Stomach (tissue), 8 donors: ENCODE measurements at regions not wholly inside any gene's neighbourhood (a gene's known extent, or its start where the extent isn't known, plus 50 kb on each side); places are given as distances from the start of the nearest gene placed in this dataset.
"Not testable (repeated sequence)": the region's sequence is repeated elsewhere in the genome, so short reads cannot be mapped to it uniquely, and the experiment has no call there.

Experiments
- DNase-seq, 2 donors: peaks; one replicate each; pipeline versions ENCODE4 v3.0.0 to v3.0.0-alpha.2; 2013 to 2019
- H3K27ac ChIP-seq, 5 donors: fragments of 200-600 bp in 4 of 5; sonication (generic) in 4 of 5; one replicate each; pipeline ENCODE4 v1.5.1; 2013 to 2019; ENCODE audit warnings: mild to moderate bottlenecking in 1 of 5, moderate library complexity in 1 of 5
- H3K27me3 ChIP-seq, 3 donors: fragments of 200-600 bp; sonication (generic); one replicate each; pipeline ENCODE4 v1.5.1; 2017 to 2019; ENCODE audit warnings: mixed run types in 1 of 3
- H3K36me3 ChIP-seq, 4 donors: fragments of 200-600 bp; sonication (generic); 1 replicate in 3 of 4; 2 replicates in 1 of 4; pipeline ENCODE4 v1.5.1; 2016 to 2019
- H3K4me1 ChIP-seq, 4 donors: fragments of 200-600 bp; sonication (generic); one replicate each; pipeline ENCODE4 v1.5.1; 2016 to 2019
- H3K4me3 ChIP-seq, 4 donors: fragments of 200-600 bp; sonication (generic) in 3 of 4; one replicate each; pipeline ENCODE4 v1.5.1; 2016 to 2019; ENCODE audit warnings: mild to moderate bottlenecking in 1 of 4
- H3K9me3 ChIP-seq, 4 donors: fragments of 200-600 bp; sonication (generic); one replicate each; pipeline ENCODE4 v1.5.1; 2016 to 2019
- EP300 ChIP-seq: sonication (generic); formaldehyde crosslinking; IDR thresholded peaks from one replicate; pipeline ENCODE4 v1.6.1; 2017; ENCODE audit warnings: antibody characterized with exemption
- POLR2A ChIP-seq, 4 donors: fragments of 450-650 bp; IDR thresholded peaks; one replicate each; pipeline ENCODE4 v1.6.1; 2016; ENCODE audit warnings: antibody characterized with exemption in 4 of 4, control low read depth in 2 of 4, mild to moderate bottlenecking in 1 of 4, moderate library complexity in 1 of 4
- POLR2AphosphoS5 ChIP-seq, 3 donors: sonication (generic); formaldehyde crosslinking; IDR thresholded peaks; one replicate each; pipeline ENCODE4 v1.6.1; 2016; ENCODE audit warnings: antibody characterized with exemption in 3 of 3
- WGBS, 5 donors: extraction: QIAGEN DNeasy Blood & Tissue Kit in 3 of 5; methylation state at CpG; one replicate each; pipeline versions ENCODE4 v1.1.5 to v1.1.7; 2013 to 2018; 5-methylcytosine and 5-hydroxymethylcytosine counted together
- intact Hi-C: fragments of 100-400 bp; cut with DNase I; formaldehyde crosslinking; loops from one replicate; pipeline ENCODE4 v1.15.1; 2023; ENCODE audit warnings: low total_unique reads
- TF ChIP-seq, protein P1 (sequence below), 7 experiments: fragments of 450-650 bp in 4 of 7; fragments of 200-600 bp in 3 of 7; sonication (generic) in 3 of 7; IDR thresholded peaks; one replicate each; pipeline ENCODE4 v1.5.1; 2016 to 2019; ENCODE audit warnings: antibody characterized with exemption in 7 of 7, control low read depth in 2 of 7, mild to moderate bottlenecking in 1 of 7
- donor health status: healthy with polysubstance abuse.
- donor health status: Bipolar disorder and iron deficiency.
- donor health status: healthy.

DNA sequence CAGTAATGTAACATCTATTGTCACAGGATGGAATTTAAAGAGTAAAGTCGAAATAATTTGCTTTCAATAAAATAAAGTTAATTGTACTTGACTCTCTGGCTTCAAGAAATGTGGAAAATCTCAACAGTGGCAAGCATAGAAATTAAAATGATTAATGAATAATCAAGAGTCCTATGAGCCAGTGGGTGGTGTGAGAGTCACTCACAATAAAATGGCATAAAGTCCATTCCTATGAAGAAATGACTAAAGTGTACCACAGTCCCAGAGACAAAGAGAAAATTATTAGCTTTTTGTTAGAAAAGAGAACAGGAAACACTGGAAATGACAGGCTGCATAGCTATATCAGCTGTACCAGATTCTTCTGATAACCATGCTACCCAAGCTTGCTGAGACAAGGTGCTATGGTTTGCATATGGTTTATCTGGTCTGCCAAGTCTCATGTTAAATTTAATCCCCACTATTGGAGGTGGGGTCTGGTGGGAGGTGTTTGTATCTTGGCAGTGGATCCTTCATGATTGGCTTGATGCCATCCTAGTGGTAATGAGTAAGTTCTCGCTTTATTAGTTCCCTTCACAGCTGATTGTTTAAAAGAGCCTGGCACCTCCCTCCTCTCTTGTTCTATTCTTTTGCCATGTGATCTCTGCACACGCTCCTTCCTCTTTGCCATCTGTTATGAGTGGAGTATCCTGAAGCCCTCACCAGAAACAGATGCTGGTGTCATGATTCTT lies 647.7 kb upstream of the ITGA1 start:
- H3K4me1 ChIP-seq = peaks cover 0 to 4% (median 0%) of the 10 kb centered on the region in 4 donors

DNA sequence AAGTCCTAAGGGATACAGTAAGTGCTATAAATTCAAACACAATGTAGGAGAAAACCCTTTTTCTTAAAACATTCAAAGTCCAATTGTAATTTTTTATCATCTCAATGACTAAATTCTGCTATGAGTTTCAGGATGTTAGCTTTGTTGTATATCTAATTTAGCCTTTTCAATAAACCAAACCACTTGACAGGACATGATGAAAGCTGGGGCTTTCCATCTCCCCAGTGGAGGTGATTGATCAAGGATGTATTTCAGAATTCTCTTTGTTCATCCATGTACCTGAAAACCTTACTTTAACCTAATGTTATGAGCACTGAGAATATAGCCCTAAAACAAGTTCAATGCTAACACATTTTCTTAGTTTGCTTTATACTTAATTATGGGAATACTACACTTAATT lies 639.0 kb upstream of the ITGA1 start:
- no peaks in the 10 kb centered on the region for H3K9me3 ChIP-seq
- no peak for TF ChIP-seq EP300
- peaks cover 0 to 17% (median 0%) of the 10 kb centered on the region in 4 donors for H3K4me1 ChIP-seq
- no peak overlapping the region for H3K4me3 ChIP-seq
- H3K27ac ChIP-seq = no peak overlapping the region
- H3K36me3 ChIP-seq = no peaks in the 10 kb centered on the region
- intact Hi-C loops = no loop called here
- no peaks in the 10 kb centered on the region for H3K27me3 ChIP-seq
- no peak for DNase-seq

More for the DNA sequence above, 647.7 kb upstream of the ITGA1 start:
- Histone ChIP-seq H3K27ac (no peak overlapping the region), H3K27me3 (no peaks in the 10 kb centered on the region), H3K36me3 (no peaks in the 10 kb centered on the region), H3K9me3 (no peaks in the 10 kb centered on the region), H3K4me3 (no peak overlapping the region)
- WGBS, 5 donors = 67 to 84% (median 80%) methylated on average over 3 of the region's 3 CpGs
- intact Hi-C loops = no loop called here
- no peak for DNase-seq
- TF ChIP-seq POLR2A (IDR thresholded peaks at IDR 0.05) (no peak), EP300 (no peak), POLR2AphosphoS5 (IDR thresholded peaks at IDR 0.05) (no peak)
- TF ChIP-seq, protein P1, sequence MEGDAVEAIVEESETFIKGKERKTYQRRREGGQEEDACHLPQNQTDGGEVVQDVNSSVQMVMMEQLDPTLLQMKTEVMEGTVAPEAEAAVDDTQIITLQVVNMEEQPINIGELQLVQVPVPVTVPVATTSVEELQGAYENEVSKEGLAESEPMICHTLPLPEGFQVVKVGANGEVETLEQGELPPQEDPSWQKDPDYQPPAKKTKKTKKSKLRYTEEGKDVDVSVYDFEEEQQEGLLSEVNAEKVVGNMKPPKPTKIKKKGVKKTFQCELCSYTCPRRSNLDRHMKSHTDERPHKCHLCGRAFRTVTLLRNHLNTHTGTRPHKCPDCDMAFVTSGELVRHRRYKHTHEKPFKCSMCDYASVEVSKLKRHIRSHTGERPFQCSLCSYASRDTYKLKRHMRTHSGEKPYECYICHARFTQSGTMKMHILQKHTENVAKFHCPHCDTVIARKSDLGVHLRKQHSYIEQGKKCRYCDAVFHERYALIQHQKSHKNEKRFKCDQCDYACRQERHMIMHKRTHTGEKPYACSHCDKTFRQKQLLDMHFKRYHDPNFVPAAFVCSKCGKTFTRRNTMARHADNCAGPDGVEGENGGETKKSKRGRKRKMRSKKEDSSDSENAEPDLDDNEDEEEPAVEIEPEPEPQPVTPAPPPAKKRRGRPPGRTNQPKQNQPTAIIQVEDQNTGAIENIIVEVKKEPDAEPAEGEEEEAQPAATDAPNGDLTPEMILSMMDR (IDR thresholded peaks at IDR 0.05) = no peak

DNA sequence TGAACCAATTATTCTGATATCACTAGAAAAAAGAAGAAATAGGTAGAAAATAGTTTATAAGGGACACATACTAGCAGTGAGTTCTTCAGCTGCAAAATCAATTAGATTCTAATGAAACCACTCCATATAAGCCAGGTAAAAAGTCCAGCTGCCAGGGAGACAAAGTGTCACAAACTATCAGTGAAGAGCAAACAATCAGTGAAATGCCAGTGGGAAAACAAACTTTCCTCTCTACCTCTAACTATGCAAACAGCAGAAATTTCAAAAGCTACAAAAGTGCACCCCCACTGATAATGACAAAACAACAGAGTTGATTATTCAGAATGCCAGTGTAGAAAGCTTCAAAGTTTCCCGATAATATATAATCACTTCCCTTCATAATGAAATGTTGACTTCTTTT lies 637.2 kb upstream of the ITGA1 start:
- DNase-seq = peak; percentile 29 to 44
- Histone ChIP-seq H3K27ac (no peak overlapping the region), H3K4me1 (peaks cover 0 to 17% (median 0%) of the 10 kb centered on the region in 4 donors), H3K36me3 (no peaks in the 10 kb centered on the region), H3K9me3 (no peaks in the 10 kb centered on the region), H3K27me3 (no peaks in the 10 kb centered on the region), H3K4me3 (no peak overlapping the region)
- intact Hi-C loops = no loop called here
- 16 to 50% (median 31%) methylated on average over 1 of the region's 1 CpG for WGBS, 5 donors
- no peak for TF ChIP-seq POLR2A (IDR thresholded peaks at IDR 0.05)
- no peak for TF ChIP-seq EP300
- TF ChIP-seq, protein P1 (IDR thresholded peaks at IDR 0.05) = no peak
- peak in 2 of 3 donors; percentile 27 to 42 for TF ChIP-seq POLR2AphosphoS5 (IDR thresholded peaks at IDR 0.05)

DNA sequence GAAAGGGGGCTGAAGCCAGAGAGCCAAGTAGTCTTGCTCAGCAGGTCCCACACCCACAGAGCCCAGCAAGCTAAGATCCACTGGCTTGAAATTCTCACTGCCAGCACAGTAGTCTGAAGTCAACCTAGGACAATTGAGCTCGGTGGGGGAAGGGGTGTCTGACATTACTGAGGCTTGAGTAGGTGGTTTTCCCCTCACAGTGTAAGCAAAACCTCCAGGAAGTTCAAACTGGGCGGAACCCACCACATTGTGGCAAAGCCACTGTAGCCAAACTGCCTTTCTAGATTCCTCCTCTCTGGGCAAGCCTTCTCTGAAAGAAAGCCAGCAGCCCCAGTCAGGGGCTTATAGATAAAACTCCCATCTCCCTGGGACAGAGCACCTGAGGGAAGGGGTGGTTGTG lies 630.9 kb upstream of the ITGA1 start:
- H3K36me3 ChIP-seq, H3K27ac ChIP-seq, H3K27me3 ChIP-seq, H3K4me1 ChIP-seq, DNase-seq, intact Hi-C loops, H3K4me3 ChIP-seq: not testable (repeated sequence)
- 66 to 84% (median 70%) methylated on average over 2 of the region's 2 CpGs for WGBS, 5 donors
- peaks cover 0 to 11% (median 0%) of the 10 kb centered on the region in 4 donors for H3K9me3 ChIP-seq

DNA sequence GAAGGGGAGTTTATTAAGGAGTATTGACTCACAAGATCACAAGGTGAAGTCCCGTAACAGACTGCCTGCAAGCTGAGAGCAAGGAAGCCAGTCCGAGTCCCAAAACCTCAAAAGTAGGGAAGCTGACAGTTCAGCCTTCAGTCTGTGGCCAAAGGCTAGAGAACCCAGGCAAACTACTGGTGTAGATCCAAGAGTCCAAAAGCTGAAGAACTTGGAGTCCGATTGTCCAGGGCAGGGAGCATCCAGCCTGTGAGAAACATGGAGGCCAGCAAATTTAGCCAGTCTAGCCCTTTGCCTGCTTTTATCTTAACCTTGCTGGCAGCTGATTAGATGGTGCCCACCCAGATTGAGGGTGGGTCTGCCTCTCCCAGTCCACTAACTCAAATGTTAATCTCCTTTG lies 621.9 kb upstream of the ITGA1 start:
- DNase-seq, H3K9me3 ChIP-seq, intact Hi-C loops, H3K27ac ChIP-seq, H3K27me3 ChIP-seq, H3K36me3 ChIP-seq, H3K4me3 ChIP-seq, H3K4me1 ChIP-seq: not testable (repeated sequence)
- 80 to 94% (median 82%) methylated on average over 3 of the region's 3 CpGs for WGBS, 5 donors

DNA sequence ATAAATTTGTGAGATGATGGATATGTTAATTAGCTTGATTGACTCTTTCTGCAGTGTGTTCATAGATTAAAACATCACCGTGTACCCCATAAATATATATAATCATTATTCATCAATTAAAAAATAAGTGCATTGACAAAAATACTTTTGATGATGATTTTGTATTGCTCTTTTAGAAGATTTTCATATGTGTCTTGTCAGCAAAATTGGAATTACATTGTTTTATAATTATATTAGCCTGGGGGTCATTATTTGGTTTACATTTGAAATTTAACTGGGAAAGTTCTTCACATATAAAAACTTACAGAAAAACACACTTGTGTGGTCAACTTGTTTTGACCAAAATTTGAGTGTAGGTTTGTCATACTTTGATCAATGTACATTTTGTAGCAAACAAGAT lies 614.6 kb upstream of the ITGA1 start:
- Histone ChIP-seq H3K27me3 (no peaks in the 10 kb centered on the region), H3K36me3 (no peaks in the 10 kb centered on the region), H3K4me3 (no peak overlapping the region), H3K27ac (no peak overlapping the region), H3K4me1 (no peaks in the 10 kb centered on the region), H3K9me3 (no peaks in the 10 kb centered on the region)
- intact Hi-C loops = no loop called here
- WGBS, 5 donors = 93 to 99% (median 95%) methylated on average over 1 of the region's 1 CpG
- no peak for DNase-seq
- no peak for TF ChIP-seq EP300
- TF ChIP-seq, protein P1 (IDR thresholded peaks at IDR 0.05) = no peak
- TF ChIP-seq POLR2AphosphoS5 (IDR thresholded peaks at IDR 0.05) = no peak
- TF ChIP-seq POLR2A (IDR thresholded peaks at IDR 0.05) = no peak
